Hepatocyte (in vitro differentiated cells): ENCODE measurements at regions not wholly inside any gene's neighbourhood (a gene's known extent, or its start where the extent isn't known, plus 50 kb on each side); places are given as distances from the start of the nearest gene placed in this dataset.

Source experiments
- DNase-seq: peaks from one replicate; pipeline ENCODE4 v3.0.0-alpha.2; 2016; ENCODE audit warnings: low spot score
- H2AFZ ChIP-seq: fragments of 200-600 bp; sonication (generic); 2 replicates; pipeline ENCODE4 v1.6.0; 2016; ENCODE audit warnings: antibody characterized with exemption, mild to moderate bottlenecking
- H3K27ac ChIP-seq: fragments of 200-600 bp; sonication (generic); 2 replicates; pipeline ENCODE4 v1.5.1; 2016; ENCODE audit warnings: mild to moderate bottlenecking
- H3K27me3 ChIP-seq: fragments of 200-600 bp; sonication (generic); 2 replicates; pipeline ENCODE4 v1.6.1; 2016
- H3K36me3 ChIP-seq: fragments of 200-600 bp; sonication (generic); replicated peaks from 2 replicates; pipeline ENCODE4 v1.5.1; 2016; ENCODE audit warnings: low read depth; ENCODE audit not compliant: insufficient read depth
- H3K4me1 ChIP-seq: fragments of 200-600 bp; sonication (generic); 2 replicates; pipeline ENCODE4 v1.5.1; 2016; ENCODE audit warnings: mild to moderate bottlenecking, moderate library complexity; ENCODE audit not compliant: insufficient read depth
- H3K4me2 ChIP-seq: fragments of 200-600 bp; sonication (generic); 2 replicates; pipeline ENCODE4 v1.6.0; 2016
- H3K4me3 ChIP-seq: fragments of 200-600 bp; sonication (generic); 2 replicates; pipeline ENCODE4 v1.5.1; 2016; ENCODE audit warnings: mild to moderate bottlenecking
- H3K79me2 ChIP-seq: fragments of 200-600 bp; sonication (generic); 2 replicates; pipeline ENCODE4 v1.6.0; 2017; ENCODE audit warnings: mild to moderate bottlenecking
- H3K9me2 ChIP-seq: fragments of 200-600 bp; sonication (generic); replicated peaks from 2 replicates; pipeline ENCODE4 v1.6.0; 2017; ENCODE audit warnings: mild to moderate bottlenecking; ENCODE audit not compliant: insufficient read depth
- H3K9me3 ChIP-seq: fragments of 200-600 bp; sonication (generic); 2 replicates; pipeline ENCODE4 v1.5.1; 2016; ENCODE audit warnings: low read depth, mild to moderate bottlenecking
- H4K20me1 ChIP-seq: fragments of 200-600 bp; sonication (generic); 2 replicates; pipeline ENCODE4 v1.6.0; 2016; ENCODE audit warnings: mild to moderate bottlenecking; ENCODE audit not compliant: insufficient read depth, poor library complexity, severe bottlenecking
- EZH2 ChIP-seq: fragments of 200-600 bp; sonication (generic); IDR thresholded peaks from 2 replicates; pipeline ENCODE4 v1.6.1; 2016; ENCODE audit warnings: antibody characterized with exemption, mild to moderate bottlenecking, borderline replicate concordance
- EZH2phosphoT487 ChIP-seq: fragments of 200-600 bp; sonication (generic); IDR thresholded peaks from one replicate; pipeline ENCODE4 v1.6.1; 2018; ENCODE audit warnings: antibody characterized with exemption, mild to moderate bottlenecking, low read depth, moderate library complexity; ENCODE audit not compliant: unreplicated experiment, severe bottlenecking
- WGBS: methylation state at CpG from one replicate; pipeline ENCODE4 v1.1.6; 2016; ENCODE audit warnings: low lambda C conversion rate; ENCODE audit errors: missing lambda C conversion rate; 5-methylcytosine and 5-hydroxymethylcytosine counted together
- TF ChIP-seq, protein P1 (sequence below): fragments of 200-600 bp; sonication (generic); IDR thresholded peaks from 2 replicates; pipeline ENCODE4 v1.5.1; 2016; ENCODE audit warnings: antibody characterized with exemption, mild to moderate bottlenecking; ENCODE audit not compliant: poor library complexity

DNA sequence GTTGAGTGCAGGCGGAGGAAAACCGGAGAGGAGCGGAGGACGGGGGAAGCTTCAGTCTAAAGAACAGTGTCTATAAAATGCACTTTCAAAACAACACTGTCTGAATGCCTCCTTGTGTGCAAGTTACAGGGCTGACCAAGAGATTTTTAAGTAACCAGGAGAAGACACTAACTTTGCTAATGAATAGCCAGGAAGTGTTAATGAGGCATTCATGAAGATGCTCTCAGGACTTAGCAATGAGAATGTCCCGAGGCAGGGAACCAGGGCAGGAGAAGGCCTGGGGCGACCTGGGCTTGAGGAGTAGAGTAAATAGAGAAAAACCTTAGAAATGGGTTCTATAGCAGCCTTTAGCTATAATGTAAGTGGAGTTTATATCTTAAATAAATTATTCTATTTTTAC lies 312.1 kb downstream of the SKIDA1 start:
- Histone ChIP-seq H3K79me2 (no peaks in the 10 kb centered on the region), H3K9me3 (no peaks in the 10 kb centered on the region), H3K27ac (peak overlapping the region; percentile 24), H2AFZ (no peak overlapping the region), H4K20me1 (no peaks in the 10 kb centered on the region), H3K4me1 (peaks cover 7% of the 10 kb centered on the region), H3K4me2 (peak overlapping the region; percentile 34), H3K27me3 (no peaks in the 10 kb centered on the region), H3K4me3 (no peak overlapping the region), H3K36me3 (no peaks in the 10 kb centered on the region), H3K9me2 (no peaks in the 10 kb centered on the region)
- WGBS = 47% methylated on average over 6 of the region's 6 CpGs
- DNase-seq = peak; percentile 15
- TF ChIP-seq, protein P1, sequence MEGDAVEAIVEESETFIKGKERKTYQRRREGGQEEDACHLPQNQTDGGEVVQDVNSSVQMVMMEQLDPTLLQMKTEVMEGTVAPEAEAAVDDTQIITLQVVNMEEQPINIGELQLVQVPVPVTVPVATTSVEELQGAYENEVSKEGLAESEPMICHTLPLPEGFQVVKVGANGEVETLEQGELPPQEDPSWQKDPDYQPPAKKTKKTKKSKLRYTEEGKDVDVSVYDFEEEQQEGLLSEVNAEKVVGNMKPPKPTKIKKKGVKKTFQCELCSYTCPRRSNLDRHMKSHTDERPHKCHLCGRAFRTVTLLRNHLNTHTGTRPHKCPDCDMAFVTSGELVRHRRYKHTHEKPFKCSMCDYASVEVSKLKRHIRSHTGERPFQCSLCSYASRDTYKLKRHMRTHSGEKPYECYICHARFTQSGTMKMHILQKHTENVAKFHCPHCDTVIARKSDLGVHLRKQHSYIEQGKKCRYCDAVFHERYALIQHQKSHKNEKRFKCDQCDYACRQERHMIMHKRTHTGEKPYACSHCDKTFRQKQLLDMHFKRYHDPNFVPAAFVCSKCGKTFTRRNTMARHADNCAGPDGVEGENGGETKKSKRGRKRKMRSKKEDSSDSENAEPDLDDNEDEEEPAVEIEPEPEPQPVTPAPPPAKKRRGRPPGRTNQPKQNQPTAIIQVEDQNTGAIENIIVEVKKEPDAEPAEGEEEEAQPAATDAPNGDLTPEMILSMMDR = no peak
- TF ChIP-seq EZH2 (no peak), EZH2phosphoT487 (no peak)

DNA sequence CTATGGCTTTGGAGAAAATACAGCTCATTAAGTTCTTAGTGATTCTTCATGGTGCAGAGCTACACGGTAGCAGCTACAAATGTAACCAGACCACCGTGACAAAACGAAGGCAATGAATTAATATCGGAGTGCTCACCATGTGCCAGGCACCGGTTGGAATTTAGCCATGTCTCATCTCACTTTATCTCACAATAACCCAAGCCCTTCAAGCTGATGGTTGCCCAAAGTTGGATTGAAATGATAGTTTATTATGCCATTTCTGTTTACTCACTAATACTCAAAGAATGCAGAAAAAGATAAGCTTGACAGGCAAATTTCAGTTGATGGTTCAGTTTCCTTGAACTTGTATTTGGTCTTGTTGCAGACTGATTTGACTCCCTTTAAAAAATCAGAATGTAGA lies 312.6 kb downstream of the SKIDA1 start:
- TF ChIP-seq EZH2phosphoT487 = no peak
- no peak for TF ChIP-seq EZH2
- TF ChIP-seq, protein P1 = no peak
- WGBS = 35% methylated on average over 5 of the region's 5 CpGs

DNA sequence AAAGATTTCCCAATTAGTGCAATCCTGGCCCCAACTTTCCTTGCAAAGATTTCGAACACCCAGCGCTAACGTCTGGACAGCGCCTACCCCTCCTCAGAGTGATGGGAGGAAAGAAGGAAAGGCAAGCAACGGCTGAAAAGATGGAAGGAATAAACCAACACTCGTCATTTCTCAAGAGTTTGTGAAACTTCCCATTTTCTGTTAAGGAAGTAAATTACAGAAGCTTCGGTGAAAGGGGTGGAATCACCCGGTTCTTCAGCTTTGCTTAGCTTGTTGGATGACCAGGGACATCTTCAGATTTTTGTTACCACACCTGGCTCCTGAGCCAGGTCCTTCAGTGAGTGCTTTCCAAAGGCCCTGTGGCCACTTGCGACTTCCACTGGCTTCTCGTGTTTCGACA lies 313.1 kb downstream of the SKIDA1 start:
- peaks cover 7% of the 10 kb centered on the region for H3K4me1 ChIP-seq
- H3K36me3 ChIP-seq = no peaks in the 10 kb centered on the region
- no peaks in the 10 kb centered on the region for H4K20me1 ChIP-seq
- no peaks in the 10 kb centered on the region for H3K27me3 ChIP-seq
- H2AFZ ChIP-seq = no peak overlapping the region
- H3K4me2 ChIP-seq = no peak overlapping the region
- 94% methylated on average over 11 of the region's 11 CpGs for whole genome bisulfite sequencing
- no peak overlapping the region for H3K4me3 ChIP-seq
- H3K27ac ChIP-seq = no peak overlapping the region
- no peak for TF ChIP-seq EZH2
- no peak for TF ChIP-seq EZH2phosphoT487
- TF ChIP-seq, protein P1 = no peak
- no peaks in the 10 kb centered on the region for H3K9me3 ChIP-seq
- no peaks in the 10 kb centered on the region for H3K9me2 ChIP-seq
- H3K79me2 ChIP-seq = no peaks in the 10 kb centered on the region
- no peak for DNase-seq

More for the DNA sequence above, 312.6 kb downstream of the SKIDA1 start:
- no peak for DNase-seq
- Histone ChIP-seq H3K4me1 (peaks cover 7% of the 10 kb centered on the region), H3K9me2 (no peaks in the 10 kb centered on the region), H3K27ac (peak overlapping the region; percentile 5), H2AFZ (no peak overlapping the region), H3K36me3 (no peaks in the 10 kb centered on the region), H3K79me2 (no peaks in the 10 kb centered on the region), H3K9me3 (no peaks in the 10 kb centered on the region), H3K4me3 (no peak overlapping the region), H4K20me1 (no peaks in the 10 kb centered on the region), H3K4me2 (peak overlapping the region; percentile 52), H3K27me3 (no peaks in the 10 kb centered on the region)

DNA sequence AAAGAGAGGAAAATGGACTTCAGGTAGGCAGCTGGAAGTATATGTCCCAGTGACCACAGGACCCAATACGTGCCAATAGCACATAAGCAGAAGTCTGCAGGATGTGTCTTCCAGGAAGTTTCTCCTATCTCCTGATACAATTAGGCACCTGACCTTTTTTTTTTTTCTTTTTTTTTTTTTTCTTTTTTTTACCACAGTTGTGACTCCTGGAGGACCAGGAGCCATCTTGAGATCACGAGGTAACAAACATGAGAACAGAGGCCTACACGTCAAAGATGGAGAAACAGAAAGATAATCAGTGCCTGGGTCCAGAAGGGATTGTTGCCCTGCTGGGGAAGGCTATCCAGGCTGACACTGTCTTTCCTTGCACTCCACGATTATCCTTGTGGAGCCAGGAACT lies 312.4 kb upstream of the NEBL start:
- Histone ChIP-seq H3K4me1 (peaks cover 7% of the 10 kb centered on the region), H3K4me2 (no peak overlapping the region), H2AFZ (no peak overlapping the region), H3K4me3 (no peak overlapping the region), H3K36me3 (no peaks in the 10 kb centered on the region), H3K27ac (no peak overlapping the region), H3K79me2 (no peaks in the 10 kb centered on the region), H4K20me1 (no peaks in the 10 kb centered on the region), H3K9me2 (no peaks in the 10 kb centered on the region), H3K27me3 (no peaks in the 10 kb centered on the region), H3K9me3 (no peaks in the 10 kb centered on the region)
- 93% methylated on average over 4 of the region's 4 CpGs for WGBS
- no peak for DNase-seq
- TF ChIP-seq EZH2 = no peak
- no peak for TF ChIP-seq EZH2phosphoT487
- TF ChIP-seq, protein P1 = no peak
